NCI-H1105 treated with DMSO at 0.1 percent for 48 hours (cell line): ENCODE measurements at regions not wholly inside any gene's neighbourhood (a gene's known extent, or its start where the extent isn't known, plus 50 kb on each side); places are given as distances from the start of the nearest gene placed in this dataset.
"Not testable (repeated sequence)": the region's sequence is repeated elsewhere in the genome, so short reads cannot be mapped to it uniquely, and the experiment has no call there.

Experiments used
- DNase-seq: peaks from one replicate; lab custom pipeline; 2025; lab: John Stamatoyannopoulos, UW

DNA sequence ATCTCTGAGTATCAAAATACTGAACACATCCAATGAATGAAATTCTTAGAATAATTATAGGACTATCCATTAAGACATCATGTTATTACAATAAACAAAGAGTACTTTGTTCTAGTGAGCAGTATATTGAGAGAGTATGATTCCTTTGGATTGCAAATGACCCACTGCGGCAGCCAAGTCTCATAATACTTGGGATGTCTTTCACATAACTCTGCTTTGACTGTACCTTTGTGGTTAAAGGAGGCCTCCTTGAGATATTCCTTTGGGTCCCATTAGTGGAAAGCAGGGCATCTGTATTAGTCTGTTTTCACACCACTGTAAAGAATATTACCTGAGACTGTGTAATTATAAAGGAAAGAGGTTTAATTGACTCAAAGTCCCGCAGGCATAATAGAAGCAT lies 593.8 kb downstream of the TRHDE start:
- DNase-seq, result no peak

DNA sequence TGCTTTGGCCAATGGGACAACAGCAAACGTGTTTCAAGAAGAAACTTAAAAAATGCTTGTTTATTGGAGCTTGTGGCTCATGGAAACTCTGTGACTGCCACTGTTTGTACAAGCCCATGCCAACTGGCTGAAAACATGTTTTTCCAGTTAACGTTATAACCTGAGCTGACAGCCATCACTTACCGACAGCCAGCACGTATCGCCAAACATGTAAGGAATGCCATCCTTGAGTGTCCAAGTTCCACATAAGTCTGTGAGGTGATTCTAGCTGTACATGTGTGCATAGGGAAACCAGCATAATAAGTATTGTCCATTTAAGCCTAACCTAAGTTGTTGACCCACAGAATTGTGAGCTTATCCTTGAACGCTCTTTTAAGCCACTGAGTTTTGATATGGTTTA lies 596.9 kb downstream of the TRHDE start:
- no peak for DNase-seq

DNA sequence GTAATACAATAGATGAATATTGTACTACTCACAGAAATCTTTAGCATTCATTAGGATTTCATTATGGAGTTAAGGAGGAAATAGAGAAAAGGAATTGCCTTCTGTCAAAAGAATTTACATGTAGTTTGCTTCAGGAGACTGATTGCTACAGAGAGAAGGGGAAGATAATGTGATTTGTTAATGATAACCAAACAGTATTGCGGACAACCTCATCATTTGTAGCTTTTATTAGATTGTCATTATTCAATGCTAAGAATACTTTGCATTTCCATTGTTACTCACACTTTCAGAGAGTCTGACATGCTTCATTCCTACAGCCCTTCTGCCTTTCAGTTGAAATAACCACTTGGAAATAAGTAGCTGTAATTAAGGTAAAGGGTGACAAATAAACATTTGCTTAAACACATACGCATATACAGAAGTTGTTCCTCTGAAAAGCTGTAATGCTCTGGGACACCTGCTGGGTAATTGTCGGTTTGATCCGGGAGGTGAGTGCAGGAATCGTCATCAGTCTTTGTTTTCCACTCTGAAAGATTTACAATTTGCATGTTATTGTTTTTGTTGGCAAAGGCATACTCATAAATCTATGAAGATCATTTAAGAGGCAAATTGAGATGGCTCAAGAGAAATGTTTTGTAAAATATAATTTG lies 600.2 kb downstream of the TRHDE start:
- peak; percentile 80 for DNase-seq

DNA sequence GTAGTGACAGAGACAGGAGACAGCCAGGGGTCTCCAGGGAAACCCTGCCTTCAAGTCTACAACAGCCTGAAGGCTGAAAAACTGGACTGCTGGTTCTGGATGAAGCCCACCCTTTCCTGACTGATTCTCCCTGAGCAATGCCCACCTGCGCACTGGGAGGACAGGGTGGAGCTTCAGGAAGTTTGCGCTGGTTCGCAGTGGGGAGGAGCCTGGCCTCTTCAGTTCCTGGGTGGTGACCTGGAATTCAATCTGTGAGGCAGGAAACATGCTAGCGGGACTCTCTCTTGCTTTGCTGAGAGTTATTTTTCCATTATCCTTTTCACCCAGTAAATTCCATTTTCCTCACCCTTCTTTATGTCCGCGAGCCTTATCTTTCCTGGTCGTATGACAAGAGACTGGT lies 600.8 kb downstream of the TRHDE start:
- no peak for DNase-seq

DNA sequence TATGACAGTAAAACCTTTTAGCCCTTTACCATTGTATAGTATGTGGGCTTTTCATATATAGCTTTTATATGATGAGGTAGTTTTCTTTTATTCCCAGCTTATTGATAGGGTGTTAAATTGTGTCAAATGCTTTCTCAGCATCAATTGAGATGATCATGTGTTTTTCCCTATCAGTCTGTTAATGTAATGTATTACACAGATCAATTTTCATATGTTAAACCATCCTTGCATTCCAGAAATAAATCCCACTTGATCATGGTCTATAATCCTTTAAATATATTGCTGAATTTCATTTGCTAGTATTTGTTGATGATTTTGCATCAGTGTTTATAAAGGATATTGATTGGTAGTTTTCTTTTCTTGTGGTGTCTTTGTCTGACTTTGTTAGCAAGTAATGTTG lies 603.9 kb downstream of the TRHDE start:
- DNase-seq, result no peak

DNA sequence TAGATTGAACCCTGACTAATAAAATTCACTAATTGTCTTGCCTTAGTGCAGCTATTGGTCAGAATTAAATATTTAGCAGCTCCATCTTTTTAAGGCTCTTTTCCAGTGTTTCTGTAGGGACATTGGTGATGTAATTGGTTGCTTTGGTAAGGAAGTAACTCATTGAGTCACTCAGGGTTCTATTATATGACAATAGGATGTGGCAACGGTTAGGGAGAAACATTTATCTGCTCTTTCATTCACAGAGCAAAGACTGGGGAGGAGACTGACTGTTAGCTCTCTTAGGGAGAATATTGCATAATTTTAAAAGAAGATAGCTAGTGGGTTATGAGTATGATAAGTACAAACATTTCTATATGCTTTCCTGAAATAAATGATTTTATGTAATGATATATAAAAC lies 616.5 kb downstream of the TRHDE start:
- no peak for DNase-seq

DNA sequence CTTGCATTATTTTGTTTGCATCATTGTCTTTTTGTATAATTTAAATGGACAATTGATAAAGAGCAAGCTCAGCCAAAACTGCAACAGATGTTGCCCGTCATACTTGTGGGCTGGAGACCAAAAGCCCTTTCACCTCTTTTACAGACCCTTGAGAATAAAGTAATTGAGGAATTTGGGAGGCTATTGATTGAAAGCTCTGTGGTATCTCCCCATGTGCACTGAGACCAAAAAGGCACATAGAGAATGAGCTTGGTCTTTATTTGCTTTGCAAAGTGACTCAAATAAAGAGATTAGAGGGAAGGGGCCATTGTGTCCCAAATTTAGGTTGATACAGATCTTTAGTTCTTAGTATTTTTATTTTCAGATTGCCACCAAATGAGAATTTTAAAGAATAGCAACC lies 617.6 kb downstream of the TRHDE start:
- DNase-seq, result no peak

DNA sequence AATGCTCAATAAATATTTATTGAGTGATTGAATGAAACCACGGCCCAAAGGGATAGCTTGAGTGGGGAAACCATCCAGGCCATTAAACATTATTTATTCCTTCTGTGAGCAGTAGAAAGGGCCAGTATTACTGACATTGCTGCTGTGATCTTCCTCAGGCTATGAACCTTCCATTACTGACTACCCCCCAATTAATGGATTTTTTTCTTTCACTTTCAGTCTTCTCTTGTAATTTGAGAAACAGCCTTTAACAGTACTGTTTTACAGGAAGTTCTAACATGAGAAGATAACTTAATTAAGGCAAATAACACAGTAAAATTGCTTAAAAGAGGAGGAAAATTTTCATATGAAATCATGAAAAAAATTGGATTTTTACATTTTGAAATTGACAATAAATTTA lies 629.5 kb downstream of the TRHDE start:
- no peak for DNase-seq

DNA sequence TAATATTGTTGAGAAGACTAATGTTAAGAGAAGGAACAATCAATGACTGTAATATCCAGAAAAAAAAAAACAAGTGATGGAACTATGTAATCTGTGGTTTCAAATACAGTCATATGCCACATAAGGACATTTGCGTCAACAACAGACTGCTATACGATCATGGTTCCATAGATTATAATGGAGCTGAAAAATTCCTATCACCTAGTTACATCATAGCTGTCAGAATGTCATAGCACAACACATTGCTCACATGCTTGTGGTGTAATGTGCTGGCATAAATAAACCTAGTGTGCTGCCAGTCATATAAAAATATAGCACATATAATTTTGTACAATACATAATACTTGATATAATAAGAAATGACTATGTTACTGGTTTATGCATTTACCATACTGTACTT lies 653.5 kb downstream of the TRHDE start:
- DNase-seq, result no peak

DNA sequence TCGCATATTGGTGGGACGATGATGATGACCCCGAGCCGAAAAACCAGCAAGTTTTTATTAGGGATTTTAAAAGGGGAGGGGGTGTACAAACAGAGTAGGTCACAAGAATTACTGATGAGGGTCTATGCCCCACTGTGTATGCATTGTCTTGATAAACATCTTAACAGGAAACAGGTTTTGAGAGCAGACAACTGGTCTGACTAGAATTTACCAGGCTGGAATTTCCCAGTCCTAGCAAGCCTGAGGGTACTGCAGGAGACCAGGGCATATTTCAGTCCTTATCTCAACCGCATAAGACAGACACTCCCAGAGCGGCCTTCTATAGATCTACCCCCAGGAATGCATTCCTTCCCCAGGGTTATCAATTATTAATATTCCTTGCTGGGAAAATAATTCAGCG lies 659.7 kb downstream of the TRHDE start:
- DNase-seq, result not testable (repeated sequence)

DNA sequence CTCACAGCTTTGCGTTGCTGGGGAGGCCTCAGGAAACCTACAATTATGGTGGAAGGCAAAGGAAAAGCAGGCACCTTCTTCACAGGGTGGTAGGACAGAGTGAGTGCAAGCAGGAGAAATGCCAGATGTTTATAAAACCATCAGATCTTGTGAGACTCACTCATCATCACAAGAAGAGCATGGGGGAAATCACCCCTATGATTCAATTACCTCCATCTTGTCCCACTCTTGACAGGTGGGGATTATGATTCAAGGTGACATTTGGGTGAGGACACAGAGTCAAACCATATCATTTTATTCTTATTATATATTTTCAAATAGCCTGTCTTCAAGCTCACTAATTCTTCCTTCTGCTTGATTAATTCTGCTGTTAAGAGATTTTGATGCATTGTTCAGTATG lies 665.3 kb downstream of the TRHDE start:
- DNase-seq, result no peak

DNA sequence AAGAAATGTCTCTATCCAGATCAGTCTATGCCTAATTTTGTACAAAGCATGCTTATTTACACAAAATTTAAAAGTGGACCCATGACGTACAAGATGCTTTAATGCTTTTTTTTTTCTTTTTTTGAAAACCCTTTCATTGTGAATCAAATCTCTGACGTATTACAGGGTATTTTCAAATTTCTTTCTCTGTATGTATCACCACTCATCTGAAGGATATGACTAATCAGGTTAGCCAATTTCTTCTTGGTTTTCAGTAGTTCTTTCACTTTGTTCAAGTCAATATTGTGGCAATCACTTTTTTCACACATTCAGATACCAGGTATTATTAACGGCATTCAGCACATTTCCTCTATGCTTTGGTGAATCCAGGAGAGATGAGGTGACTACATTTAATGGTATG lies 685.3 kb downstream of the TRHDE start:
- no peak for DNase-seq

DNA sequence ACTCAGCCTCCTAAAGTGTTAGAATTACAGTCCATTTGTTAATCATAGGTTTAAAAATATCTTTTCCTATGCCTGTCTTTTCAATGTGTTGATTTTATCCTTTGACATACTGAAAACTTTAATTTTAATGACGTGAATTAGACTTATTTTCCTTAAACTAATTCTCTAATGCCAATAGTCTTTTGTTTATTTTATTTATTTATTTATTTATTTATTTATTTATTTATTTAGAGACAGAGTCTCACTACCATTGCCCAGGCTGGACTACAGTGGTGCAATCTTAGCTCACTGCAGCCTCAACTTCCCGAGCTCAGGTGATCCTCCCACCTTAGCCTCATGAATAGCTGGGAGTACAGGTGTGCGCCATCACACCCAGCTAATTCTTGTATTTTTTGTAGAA lies 694.5 kb downstream of the TRHDE start:
- no peak for DNase-seq

DNA sequence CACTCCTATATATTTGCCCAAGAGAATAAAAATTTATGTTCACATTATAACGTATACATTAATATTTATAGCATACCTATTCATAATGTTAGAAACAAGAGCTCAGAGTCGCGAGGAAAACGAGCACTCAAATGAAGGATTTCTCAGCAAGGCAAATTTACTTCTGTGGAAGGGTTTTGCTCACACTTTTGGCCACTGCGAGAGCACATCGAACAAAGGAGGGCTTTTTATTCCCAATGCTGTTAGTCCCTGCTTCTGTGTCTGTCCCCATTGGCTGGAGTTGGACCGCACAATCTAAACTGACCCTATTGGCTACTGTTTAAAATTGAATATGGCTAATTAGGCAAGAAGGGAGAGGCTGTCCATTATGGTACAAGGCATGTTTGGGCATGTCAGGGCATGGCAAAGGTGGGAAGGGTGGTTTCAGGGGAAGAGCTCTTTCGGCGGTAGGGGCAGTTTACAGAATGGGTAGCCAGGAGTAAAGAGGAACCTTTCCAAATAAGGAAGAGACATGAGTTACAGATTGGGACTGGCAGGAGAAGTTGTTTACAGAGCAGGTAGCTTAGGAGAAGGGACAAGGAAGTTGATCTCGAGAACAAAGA lies 702.9 kb downstream of the TRHDE start:
- no peak for DNase-seq

DNA sequence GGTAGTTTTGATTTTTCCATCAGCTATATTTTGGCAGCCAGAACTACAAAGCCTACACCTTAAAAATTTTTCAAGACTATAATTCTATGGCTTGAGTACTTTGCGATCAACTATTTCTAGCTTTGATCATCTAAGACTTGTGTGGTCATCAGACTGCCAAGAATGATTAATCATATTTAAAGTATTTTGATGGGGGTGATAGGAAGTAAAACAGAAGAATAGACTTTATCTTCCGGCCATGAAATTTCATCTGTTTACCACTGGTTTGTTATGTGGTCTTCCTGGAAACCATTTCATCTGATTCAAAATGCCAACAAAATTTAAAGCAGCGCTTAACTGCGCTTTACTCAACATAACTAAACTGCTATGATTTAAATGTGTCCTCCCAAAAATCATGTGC lies 706.8 kb downstream of the TRHDE start:
- no peak for DNase-seq

DNA sequence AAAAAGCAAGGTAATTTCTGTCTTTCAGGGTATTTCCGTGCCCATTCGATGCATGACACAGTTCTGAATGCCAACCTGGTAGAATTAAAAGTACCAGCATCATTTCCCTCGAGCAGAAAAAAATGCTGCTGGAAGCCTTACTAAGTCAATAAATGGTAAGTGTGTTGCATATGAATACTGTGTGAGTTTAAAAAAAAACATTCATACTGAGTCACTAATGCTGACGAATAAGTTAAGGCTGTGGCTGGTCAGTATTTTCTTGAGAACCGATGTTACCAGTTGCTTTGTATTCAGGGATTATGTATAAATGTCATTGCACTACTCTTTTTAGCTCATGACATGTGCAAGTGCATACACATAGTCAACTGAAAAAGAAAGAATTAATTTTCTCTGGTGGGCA lies 710.2 kb downstream of the TRHDE start:
- DNase-seq, result no peak

DNA sequence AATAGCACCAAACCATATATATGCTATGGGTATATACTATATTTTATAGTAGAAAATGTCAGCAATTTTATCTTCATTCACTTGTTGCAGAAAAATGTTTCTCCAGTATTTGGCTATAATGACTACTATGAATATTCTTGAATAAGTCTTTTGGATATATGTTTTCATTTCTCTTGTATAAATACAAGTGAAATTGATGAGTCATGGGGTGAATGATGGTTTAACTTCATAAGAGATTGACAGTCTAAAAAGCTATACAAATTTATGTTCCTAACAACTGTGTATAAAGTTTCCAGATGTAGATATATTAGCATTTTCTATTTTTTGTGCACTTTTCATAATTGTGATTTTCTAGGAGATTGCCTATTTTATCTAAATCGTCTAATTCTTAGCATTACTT lies 714.8 kb downstream of the TRHDE start:
- DNase-seq, result no peak

DNA sequence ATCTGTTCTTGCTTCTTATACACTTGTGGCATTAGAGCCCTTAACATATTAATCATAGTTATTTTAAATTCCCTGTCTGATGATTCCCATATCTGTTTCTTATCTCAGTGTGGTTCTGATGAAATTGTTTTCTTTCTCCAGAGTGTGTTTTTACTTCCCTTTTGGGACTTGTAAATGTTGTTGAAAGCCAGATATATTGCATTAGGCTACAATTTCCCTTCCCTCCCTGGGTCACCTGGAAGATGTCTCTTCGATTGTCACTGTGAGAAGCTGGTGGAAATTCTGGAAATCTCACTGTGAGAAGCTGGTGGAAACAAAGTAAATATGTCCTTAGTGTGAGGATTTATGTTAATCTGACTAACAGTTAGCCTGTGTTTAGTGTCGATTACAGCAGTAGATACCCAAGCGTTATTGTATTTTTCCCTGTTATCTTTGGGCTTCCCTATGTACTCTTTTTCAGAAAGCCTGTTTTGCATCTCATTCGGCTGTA lies 717.3 kb downstream of the TRHDE start:
- no peak for DNase-seq

DNA sequence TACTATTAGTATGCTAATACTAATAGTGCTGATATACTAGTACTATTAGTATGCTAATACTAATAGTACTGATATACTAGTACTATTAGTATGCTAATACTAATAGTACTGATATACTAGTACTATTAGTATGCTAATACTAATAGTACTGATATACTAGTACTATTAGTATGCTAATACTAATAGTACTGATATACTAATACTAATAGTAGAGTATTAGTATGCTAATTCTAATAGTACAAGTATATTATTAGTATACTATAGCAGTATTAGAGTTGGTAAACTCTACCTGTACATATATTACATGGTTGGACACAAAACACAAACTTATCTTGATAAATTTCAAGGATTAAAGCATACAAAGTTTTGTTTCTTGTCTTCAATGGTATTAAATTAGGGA lies 722.9 kb downstream of the TRHDE start:
- not testable (repeated sequence) for DNase-seq

DNA sequence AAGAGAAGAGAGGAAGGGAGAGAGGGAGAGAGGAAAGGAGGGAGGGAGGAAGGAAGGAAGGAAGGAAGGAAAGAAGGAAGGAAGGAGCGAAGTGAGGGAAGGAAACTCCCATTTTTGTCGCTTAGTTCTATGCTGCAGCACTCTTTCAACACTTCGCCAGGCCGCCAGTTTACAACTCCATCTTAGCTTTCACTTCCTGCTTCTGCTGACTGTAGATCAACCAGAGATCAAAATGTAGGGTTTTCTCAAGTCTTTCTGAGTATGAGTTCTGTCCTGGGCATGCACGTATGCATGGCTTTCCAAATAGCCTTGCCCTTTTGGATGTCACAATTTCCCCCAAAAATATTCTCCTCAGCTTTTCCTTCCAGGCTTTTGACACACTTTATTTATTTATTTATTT lies 723.4 kb downstream of the TRHDE start:
- DNase-seq, result no peak

DNA sequence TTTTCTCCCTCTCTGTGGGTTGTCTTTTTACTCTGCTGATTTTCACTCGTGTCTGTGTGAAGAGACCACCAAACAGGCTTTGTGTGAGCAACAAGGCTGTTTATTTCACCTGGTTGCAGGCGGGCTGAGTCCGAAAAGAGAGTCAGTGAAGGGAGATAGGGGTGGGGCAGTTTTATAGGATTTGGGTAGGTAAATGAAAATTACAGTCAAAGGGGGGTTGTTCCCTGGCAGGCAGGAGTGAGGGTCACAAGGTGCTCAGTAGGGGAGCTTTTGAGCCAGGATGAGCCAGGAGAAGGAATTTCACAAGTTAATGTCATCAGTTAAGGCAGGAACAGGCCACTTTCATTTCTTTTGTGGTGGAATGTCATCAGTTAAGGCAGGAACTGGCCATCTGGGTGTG lies 729.6 kb downstream of the TRHDE start:
- DNase-seq, result not testable (repeated sequence)

DNA sequence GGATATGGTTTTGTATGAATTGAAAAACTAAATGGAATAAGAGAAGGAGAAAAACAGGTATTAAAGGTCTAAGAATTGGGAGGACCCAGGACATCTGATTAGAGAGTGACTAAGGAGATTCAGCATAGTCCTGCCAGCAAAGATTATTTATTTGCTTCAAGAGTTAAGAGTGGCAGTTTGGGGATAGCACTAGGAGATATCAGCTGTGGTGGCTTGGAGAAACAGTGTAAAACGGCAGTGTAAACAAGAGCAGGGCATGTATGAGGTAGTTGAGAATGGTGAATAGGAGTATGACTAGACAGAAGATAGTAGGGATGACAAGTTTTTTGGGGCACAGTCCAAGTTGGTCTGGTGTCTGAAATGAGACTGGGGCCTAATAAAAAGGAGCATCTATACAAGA lies 730.3 kb downstream of the TRHDE start:
- DNase-seq, result not testable (repeated sequence)

DNA sequence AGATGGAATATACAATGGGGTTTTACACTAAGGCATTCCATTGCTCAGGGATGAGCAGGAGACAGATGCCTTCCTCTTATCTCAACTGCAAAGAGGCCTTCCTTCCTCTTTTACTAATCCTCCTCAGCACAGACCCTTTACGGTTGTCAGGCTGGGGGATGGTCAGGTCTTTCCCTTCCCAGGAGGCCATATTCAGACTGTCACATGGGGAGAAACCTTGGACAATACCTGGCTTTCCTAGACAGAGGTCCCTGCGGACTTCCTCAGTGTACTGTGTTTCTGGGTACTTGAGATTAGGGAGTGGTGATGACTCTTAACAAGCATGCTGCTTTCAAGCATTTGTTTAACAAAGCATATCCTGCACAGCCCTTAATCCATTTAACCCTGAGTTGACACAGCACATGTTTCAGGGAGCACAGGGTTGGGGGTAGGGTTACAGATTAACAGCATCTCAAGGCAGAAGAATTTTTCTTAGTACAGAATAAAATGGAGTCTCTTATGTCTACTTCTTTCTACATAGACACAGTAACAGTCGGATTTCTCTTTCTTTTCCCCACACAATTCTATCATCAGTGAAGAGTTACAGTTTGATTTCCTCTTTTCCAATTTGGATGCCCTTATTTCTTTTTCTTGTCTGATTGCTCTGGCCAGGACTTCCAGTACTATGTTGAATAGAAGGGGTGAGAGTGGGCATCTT lies 737.1 kb downstream of the TRHDE start:
- DNase-seq, result not testable (repeated sequence)

DNA sequence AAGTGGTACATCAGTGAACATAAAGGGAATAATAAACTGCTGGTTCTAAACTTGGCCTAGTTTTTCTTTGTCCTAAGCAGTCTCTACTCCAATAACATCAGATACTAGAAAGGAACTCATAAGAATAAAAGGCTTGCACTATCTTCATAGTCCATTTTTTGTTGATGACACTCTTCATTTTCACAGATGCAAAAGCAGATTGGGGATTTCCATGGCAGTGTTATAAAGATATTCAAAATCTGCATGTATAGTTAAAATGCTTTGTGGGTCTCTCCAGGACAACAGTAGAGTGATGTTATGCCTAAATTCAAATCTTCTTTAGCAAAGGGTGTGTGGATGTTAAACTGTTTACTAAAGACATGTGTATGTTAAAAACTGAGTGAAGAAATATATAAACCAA lies 745.8 kb downstream of the TRHDE start:
- no peak for DNase-seq
